Kidney glomerular epithelial cell (primary cell): ENCODE measurements at regions not wholly inside any gene's neighbourhood (a gene's known extent, or its start where the extent isn't known, plus 50 kb on each side); places are given as distances from the start of the nearest gene placed in this dataset.
"Not testable (repeated sequence)": the region's sequence is repeated elsewhere in the genome, so short reads cannot be mapped to it uniquely, and the experiment has no call there.

Experiments
- DNase-seq: peaks from one replicate; lab custom pipeline; 2025; lab: John Stamatoyannopoulos, UW

DNA sequence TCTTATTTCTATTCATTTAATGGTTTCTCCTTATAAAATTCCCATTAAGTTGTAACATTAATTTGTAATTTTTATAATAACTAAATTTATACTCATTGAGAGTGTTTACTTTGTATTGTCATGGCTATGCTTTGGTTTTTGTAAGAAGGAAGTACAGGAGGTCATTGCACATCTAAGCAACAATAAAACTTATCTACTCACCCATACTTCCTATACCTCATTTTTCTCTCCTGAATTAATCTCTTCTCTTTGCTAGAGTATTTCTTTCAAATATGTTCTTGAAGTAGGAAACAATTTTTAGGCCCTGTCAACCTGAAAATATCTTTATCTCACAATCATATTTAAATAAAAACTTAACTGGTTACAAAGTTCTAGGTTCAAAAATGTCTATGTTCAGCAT lies 95.4 kb upstream of the WDR11 start:
- no peak for DNase-seq

DNA sequence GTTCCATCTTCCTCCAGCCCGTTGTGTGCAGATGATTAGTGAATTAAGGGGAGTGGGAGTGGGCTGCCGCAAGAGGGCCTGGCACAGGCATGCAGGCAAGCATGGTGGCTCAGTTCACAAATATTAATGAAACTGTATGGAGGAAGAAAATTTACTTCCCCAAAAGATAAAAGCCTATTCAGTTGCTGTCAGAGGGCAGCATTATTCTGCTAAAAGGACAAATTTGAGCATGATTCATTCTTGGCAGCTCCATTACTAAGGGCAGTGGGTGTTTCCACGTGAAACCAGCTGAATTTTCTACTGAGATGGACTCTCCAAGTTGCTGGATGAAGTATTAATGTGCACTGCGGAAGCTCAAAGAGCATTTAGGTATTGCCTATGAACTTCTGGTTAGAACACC lies 90.9 kb upstream of the WDR11 start:
- DNase-seq, result no peak

GRCh38 chr10:120761951-120762350 lies 89.2 kb upstream of the WDR11 start:
- no peak for DNase-seq

DNA sequence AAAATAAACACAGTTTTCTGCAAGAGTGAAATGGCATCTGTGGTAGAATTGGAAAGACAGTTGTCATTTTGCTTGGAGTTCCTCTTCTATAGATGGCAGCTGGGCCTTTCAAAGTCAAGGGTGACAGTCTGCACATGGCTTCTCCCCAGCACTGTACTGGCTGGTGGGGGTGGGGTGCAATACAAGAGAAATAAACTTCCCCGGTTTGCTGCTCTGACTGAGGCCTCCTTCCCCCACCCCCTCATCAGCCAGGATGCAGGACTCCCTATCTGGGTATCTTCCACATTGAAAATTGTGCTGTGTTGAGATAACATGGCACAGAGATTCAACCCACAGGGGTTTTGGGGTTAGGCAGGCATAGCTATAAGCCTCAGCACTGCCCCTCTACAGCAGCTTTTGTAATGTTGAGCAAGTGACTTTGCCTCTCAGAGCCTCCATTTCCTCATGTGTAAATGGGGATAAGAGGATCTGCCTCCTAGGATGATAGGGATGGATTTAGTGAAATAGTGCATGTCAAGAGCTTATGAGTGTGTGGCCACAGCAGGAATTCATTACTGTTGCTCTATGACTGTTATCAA lies 85.8 kb upstream of the WDR11 start:
- no peak for DNase-seq

GRCh38 chr10:120768227-120768626 lies 82.9 kb upstream of the WDR11 start:
- no peak for DNase-seq

DNA sequence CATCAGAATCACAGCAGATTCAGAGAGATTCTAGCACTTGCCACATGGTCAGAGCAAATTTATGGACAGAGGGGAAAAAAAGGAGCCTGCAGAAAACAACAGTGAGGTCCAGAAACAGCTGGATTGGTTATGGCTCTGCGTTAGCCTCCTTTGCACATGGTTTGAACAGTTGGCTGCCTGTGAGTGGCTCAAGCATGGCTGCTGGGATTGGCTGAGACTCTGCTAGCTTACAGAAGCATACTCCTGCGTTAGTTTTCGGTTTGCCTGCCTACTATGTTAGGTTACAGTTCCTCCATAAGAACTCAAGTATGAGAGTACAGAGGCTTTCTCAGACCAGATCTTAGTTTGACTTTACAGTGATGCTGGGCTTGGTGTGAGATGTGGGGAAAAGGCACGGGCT lies 80.7 kb upstream of the WDR11 start:
- DNase-seq, result no peak

GRCh38 chr10:120776442-120776841 lies 74.7 kb upstream of the WDR11 start:
- DNase-seq, result no peak

DNA sequence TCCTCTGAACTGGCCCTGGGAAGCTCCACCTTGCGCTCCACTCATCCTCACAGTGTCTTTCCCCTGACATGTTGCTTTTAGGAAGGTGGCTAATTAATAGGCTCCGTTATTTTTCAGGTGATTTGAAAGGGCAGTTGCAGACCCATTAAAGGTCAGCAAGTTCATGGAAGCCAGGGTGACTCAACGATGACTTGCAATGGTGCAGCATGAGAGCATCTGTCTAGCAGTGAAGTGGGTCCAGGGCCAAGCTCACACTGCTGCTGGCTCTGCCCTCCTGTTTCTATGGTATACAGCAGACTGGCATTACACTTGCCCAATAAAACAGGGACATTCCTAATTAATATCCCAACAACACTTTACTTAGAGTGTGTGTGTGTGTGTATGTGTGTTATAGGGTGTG lies 68.8 kb upstream of the WDR11 start:
- no peak for DNase-seq

- no peak for DNase-seq
These were observed 68.1 kb upstream of the WDR11 start for GRCh38 chr10:120783098-120783497.

GRCh38 chr10:120783867-120784266 lies 67.3 kb upstream of the WDR11 start:
- DNase-seq, result no peak

DNA sequence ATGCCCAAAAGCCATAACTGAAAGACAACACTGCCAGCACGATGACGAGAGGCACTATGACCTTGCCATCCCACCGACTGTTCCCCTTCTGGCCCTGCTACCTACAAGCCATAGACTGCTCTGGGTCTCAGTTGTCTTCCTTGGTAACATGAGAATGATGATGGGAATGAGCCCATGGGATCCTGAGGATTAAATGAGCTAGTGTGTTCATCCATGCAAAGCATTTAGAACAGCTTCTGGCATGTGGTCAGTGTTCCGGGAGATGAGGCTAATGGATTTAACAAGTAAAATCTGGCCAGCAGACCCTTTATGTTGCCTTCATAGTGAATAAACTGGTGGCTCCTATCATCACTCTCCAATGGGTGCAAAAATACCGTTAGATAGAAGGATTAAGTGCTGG lies 62.4 kb upstream of the WDR11 start:
- DNase-seq, result no peak

DNA sequence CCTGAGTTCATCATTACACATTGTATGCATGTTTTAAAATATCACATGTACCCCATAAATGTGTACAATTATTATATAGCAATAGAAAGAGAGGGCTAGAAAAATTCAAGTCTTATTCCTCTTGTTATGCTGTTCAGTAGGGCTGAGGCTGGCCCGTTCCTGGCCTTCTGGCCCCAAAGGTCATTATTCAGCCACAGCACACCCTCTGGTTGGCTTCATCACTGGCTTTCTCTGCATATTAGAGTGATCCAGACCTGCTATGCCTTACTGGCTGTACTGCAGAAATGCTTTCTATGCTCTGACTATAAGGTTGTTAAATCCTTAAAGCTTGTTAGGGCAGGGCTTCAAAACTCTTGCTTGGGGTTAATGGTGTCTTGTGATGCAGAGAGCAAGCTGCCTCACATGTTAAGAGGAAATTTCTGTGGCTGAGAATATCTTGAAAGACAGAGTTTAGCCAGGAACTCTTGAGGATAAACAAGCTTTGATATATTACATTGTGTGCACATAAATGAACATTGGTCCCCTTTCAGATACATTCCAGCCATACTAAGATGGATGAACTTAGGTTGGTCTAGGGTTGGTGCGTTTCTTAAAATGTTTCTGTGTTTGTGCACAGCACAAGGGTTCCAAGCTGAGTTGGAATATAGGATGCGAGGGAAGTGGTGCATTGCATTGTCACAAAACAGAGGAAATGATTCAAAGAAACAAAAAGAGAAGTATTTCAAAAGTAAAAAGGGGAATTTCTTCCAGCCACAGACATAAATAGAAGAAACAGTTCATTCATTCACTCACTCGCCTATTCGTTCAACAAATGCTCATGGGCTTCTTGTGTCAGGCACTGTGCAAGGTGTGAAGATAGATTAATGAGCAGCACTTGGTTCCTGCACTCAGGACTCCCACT lies 61.6 kb upstream of the WDR11 start:
- no peak for DNase-seq

- DNase-seq, result no peak
These were observed 59.8 kb upstream of the WDR11 start for GRCh38 chr10:120791316-120791715.

DNA sequence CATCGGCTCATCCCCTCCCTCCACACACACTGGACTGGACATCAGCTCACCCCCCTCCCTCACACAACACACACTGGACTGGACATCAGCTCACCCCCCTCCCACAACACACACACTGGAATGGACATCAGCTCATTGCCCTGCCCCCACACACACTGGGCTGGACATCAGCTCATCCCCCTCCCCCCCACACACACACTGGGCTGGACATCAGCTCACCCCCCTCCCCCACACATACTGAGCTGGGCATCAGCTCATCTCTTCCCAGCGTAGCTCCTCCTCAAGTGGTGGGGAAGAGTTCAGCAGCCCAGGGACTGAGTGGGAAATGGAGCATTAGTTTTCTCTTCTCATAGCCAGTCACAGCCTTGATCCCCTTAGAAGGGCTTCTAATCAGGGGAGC lies 58.1 kb upstream of the WDR11 start:
- DNase-seq, result no peak

GRCh38 chr10:120794390-120794789 lies 56.8 kb upstream of the WDR11 start:
- no peak for DNase-seq

GRCh38 chr10:120798276-120798675 lies 52.9 kb upstream of the WDR11 start:
- DNase-seq, result not testable (repeated sequence)

DNA sequence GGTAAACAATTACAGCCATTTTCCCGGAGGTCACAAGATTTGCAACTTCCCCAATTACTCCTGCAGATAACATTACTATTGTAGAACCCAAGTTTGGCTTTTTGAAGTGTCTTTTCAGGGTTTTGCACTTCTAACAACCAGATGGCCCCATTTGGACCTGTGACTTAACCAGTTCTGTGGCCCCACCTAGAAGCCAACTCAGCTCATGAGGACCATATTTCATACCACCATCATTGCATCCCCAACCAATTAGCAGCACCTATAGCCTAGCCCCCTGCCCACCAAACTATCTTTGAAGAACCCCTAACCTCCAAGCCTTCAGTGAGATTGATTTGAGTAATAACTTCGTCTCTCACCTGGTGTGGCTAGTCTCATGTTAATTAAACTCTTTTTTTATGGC lies 51.3 kb upstream of the WDR11 start:
- no peak for DNase-seq

DNA sequence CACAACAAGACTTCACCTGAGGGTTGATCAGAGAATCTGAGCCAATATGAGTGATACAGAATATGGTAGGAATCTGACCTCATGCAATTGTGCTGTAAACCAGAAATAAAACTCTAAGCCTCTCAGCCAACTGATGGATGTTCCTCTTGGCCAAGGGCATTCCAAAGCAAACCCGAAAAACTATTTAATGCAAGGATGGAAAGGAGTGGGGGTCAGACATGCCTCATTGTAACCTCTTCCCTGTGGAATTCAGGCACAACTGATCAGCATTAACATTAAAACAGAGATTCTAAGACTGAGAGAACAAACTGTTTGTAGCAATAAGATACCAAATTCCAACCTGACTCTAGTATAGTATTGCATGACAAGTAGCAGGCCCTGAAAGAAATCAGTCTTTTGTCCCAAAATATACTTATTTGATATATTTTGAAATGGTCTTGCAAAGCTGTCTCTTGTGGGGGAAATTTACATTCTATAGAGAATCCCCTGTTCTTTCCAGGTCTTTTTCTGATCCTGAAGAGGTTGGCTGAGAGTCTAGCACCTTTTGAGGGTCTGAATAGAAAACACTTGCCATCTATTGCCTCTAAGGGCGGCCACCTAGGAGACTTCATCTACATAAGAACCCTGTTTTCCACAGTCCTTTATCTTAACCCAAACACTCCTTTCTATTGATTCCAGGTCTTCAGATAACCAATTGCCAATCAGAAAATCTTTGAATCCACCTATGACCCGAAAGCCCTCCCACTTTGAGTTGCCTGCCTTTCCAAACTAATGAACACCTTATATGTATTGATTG lies 50.4 kb upstream of the WDR11 start:
- DNase-seq, result no peak
